H1 (cell line): ENCODE measurements at regions not wholly inside any gene's neighbourhood (a gene's known extent, or its start where the extent isn't known, plus 50 kb on each side); places are given as distances from the start of the nearest gene placed in this dataset.

Experiments
- CTCF ChIA-PET: fragments of 300-600 bp; sonication (Branson Sonifier 250); formaldehyde crosslinking; loops from one replicate; lab custom pipeline; 2021; ENCODE audit not compliant: partially characterized antibody; lab: Charles Lee
- POLR2A ChIA-PET: fragments of 300-600 bp; sonication (Branson Sonifier 250); formaldehyde crosslinking; loops from one replicate; lab custom pipeline; 2021; ENCODE audit warnings: inconsistent platforms; ENCODE audit not compliant: partially characterized antibody; lab: Charles Lee
- DNase-seq, 2 experiments: peaks; one replicate each; pipeline versions ENCODE4 v3.0.0 to v3.0.0-alpha.2; 2010 to 2022; ENCODE audit warnings: low spot score in 2 of 2, low read depth in 1 of 2, mixed read lengths in 1 of 2
- FAIRE-seq: peaks from 2 replicates; lab custom pipeline; 2011; peaks lifted over from hg19 to GRCh38; lab: Jason Lieb, UNC
- H2AFZ ChIP-seq: 2 replicates; pipeline ENCODE4 v1.8.1; 2012; ENCODE audit warnings: low read length, inconsistent platforms
- H2AK5ac ChIP-seq: 2 replicates; pipeline ENCODE4 v1.6.1; 2013; ENCODE audit warnings: low read depth, low read length
- H2BK120ac ChIP-seq: replicated peaks from 2 replicates; pipeline ENCODE3; 2013; ENCODE audit warnings: low read depth, low read length, inconsistent platforms
- H2BK12ac ChIP-seq: 2 replicates; pipeline ENCODE4 v1.6.1; 2013; ENCODE audit warnings: low read depth, low read length
- H2BK15ac ChIP-seq: 2 replicates; pipeline ENCODE4 v1.6.1; 2013; ENCODE audit warnings: low read length
- H2BK20ac ChIP-seq: 2 replicates; pipeline ENCODE4 v1.6.1; 2013; ENCODE audit warnings: low read length
- H2BK5ac ChIP-seq: 2 replicates; pipeline ENCODE4 v1.6.1; 2013; ENCODE audit warnings: low read depth, low read length
- H3K14ac ChIP-seq: 2 replicates; pipeline ENCODE4 v1.6.1; 2013; ENCODE audit warnings: inconsistent platforms; ENCODE audit not compliant: insufficient read length
- H3K18ac ChIP-seq: 2 replicates; pipeline ENCODE4 v1.6.1; 2013; ENCODE audit warnings: low read length; ENCODE audit errors: extremely low read depth
- H3K23ac ChIP-seq: 2 replicates; pipeline ENCODE4 v1.6.1; 2013; ENCODE audit warnings: inconsistent platforms; ENCODE audit not compliant: insufficient read length
- H3K23me2 ChIP-seq: 2 replicates; pipeline ENCODE4 v1.6.1; 2013; ENCODE audit warnings: low read depth, low read length
- H3K27ac ChIP-seq: 2 replicates; pipeline ENCODE4 v1.6.1; 2011; ENCODE audit warnings: low read depth, low read length, inconsistent platforms
- H3K27me3 ChIP-seq, 4 experiments: replicated peaks in 1 of 4; 1 replicate in 1 of 4; 2 replicates in 3 of 4; pipeline versions ENCODE4 v1.6.1 to v1.8.1; 2011 to 2013; ENCODE audit warnings: low read length in 3 of 4, mild to moderate bottlenecking in 3 of 4, inconsistent platforms in 2 of 4, mixed read lengths in 2 of 4, moderate library complexity in 1 of 4; ENCODE audit not compliant: control insufficient read depth in 3 of 4, insufficient read depth in 3 of 4; ENCODE audit errors: extremely low read depth in 1 of 4
- H3K36me3 ChIP-seq, 4 experiments: 2 replicates each; pipeline versions ENCODE4 v1.6.1 to v1.8.1; 2011 to 2013; ENCODE audit warnings: mild to moderate bottlenecking in 4 of 4, low read length in 3 of 4, moderate library complexity in 2 of 4, control low read depth in 1 of 4, inconsistent platforms in 1 of 4; ENCODE audit not compliant: insufficient read depth in 4 of 4, control insufficient read depth in 2 of 4
- H3K4ac ChIP-seq: replicated peaks from 2 replicates; pipeline ENCODE3; 2013; ENCODE audit warnings: low read length, low read depth, mixed read lengths, inconsistent platforms; ENCODE audit not compliant: insufficient read length
- H3K4me1 ChIP-seq, 4 experiments: replicated peaks in 1 of 4; 1 replicate in 1 of 4; 2 replicates in 3 of 4; pipeline versions ENCODE4 v1.6.1 to v1.8.1; 2011 to 2013; ENCODE audit warnings: low read length in 3 of 4, inconsistent platforms in 2 of 4, mixed read lengths in 1 of 4; ENCODE audit not compliant: insufficient read depth in 4 of 4, control insufficient read depth in 3 of 4
- H3K4me2 ChIP-seq, 2 experiments: 2 replicates each; pipeline versions ENCODE4 v1.6.1 to v1.8.1; 2011 to 2013; ENCODE audit warnings: low read depth in 2 of 2, low read length in 2 of 2, control low read depth in 1 of 2, inconsistent platforms in 1 of 2, mild to moderate bottlenecking in 1 of 2; ENCODE audit not compliant: insufficient read depth in 1 of 2
- H3K4me3 ChIP-seq, 4 experiments: fragments of 200-600, 300-600 bp in 1 of 4; sonication (generic), shearing (Covaris generic), sonication (Bioruptor Twin) in 1 of 4; 2 replicates each; pipeline versions ENCODE4 v1.5.1 to v1.8.1; 2011 to 2016; ENCODE audit warnings: low read length in 4 of 4, low read depth in 3 of 4, control low read depth in 2 of 4, inconsistent platforms in 2 of 4, mild to moderate bottlenecking in 2 of 4, mixed read lengths in 1 of 4, moderate library complexity in 1 of 4; ENCODE audit not compliant: insufficient read depth in 2 of 4; ENCODE audit errors: extremely low read depth in 1 of 4
- H3K56ac ChIP-seq: replicated peaks from 2 replicates; pipeline ENCODE3; 2013; ENCODE audit warnings: low read depth, mild to moderate bottlenecking, mixed read lengths, low read length, inconsistent platforms; ENCODE audit not compliant: insufficient read length
- H3K79me1 ChIP-seq: 2 replicates; pipeline ENCODE4 v1.6.1; 2013; ENCODE audit warnings: low read depth, low read length, control low read depth
- H3K79me2 ChIP-seq, 2 experiments: 2 replicates each; pipeline versions ENCODE4 v1.6.1 to v1.8.1; 2012 to 2013; ENCODE audit warnings: low read length in 2 of 2, mild to moderate bottlenecking in 2 of 2, inconsistent platforms in 1 of 2; ENCODE audit not compliant: insufficient read depth in 2 of 2, control insufficient read depth in 1 of 2
- H3K9ac ChIP-seq, 4 experiments: replicated peaks in 1 of 4; 1 replicate in 1 of 4; 2 replicates in 3 of 4; pipeline versions ENCODE4 v1.6.1 to v1.8.1; 2011 to 2013; ENCODE audit warnings: low read depth in 3 of 4, low read length in 3 of 4, control low read depth in 2 of 4, mild to moderate bottlenecking in 2 of 4, moderate library complexity in 2 of 4, inconsistent platforms in 1 of 4; ENCODE audit errors: extremely low read depth in 1 of 4
- H3K9me3 ChIP-seq, 2 experiments: 2 replicates each; pipeline versions ENCODE4 v1.6.1 to v1.8.1; 2012 to 2013; ENCODE audit warnings: mild to moderate bottlenecking in 2 of 2, moderate library complexity in 2 of 2, control low read depth in 1 of 2, inconsistent platforms in 1 of 2, low read depth in 1 of 2, low read length in 1 of 2, mixed read lengths in 1 of 2; ENCODE audit not compliant: insufficient read depth in 2 of 2
- H4K20me1 ChIP-seq, 2 experiments: replicated peaks in 1 of 2; 2 replicates each; pipeline versions ENCODE3 to v1.8.1; 2011 to 2013; ENCODE audit warnings: inconsistent platforms in 2 of 2, low read length in 2 of 2, mild to moderate bottlenecking in 1 of 2; ENCODE audit not compliant: insufficient read depth in 2 of 2, control insufficient read depth in 1 of 2
- H4K5ac ChIP-seq: 2 replicates; pipeline ENCODE4 v1.6.1; 2013; ENCODE audit warnings: low read length, low read depth, mixed read lengths, inconsistent platforms; ENCODE audit not compliant: insufficient read length
- H4K8ac ChIP-seq: 2 replicates; pipeline ENCODE4 v1.8.0; 2013; ENCODE audit warnings: mild to moderate bottlenecking, moderate library complexity, low read length, inconsistent platforms; ENCODE audit not compliant: insufficient read depth; ENCODE audit errors: extremely low read depth
- H4K91ac ChIP-seq: replicated peaks from 2 replicates; pipeline ENCODE3; 2013; ENCODE audit warnings: low read length, mixed read lengths, inconsistent platforms; ENCODE audit not compliant: insufficient read length
- BACH1 ChIP-seq: IDR thresholded peaks from 2 replicates; pipeline ENCODE4 v1.6.1; 2012; ENCODE audit warnings: low read length, improper control_type of control experiment
- BCL11A ChIP-seq, 2 experiments: IDR thresholded peaks; one replicate each; pipeline ENCODE4 v1.6.1; 2011; ENCODE audit warnings: low read depth in 2 of 2, low read length in 2 of 2, mild to moderate bottlenecking in 2 of 2
- BRCA1 ChIP-seq: IDR thresholded peaks from 2 replicates; pipeline ENCODE4 v1.6.1; 2012; ENCODE audit warnings: low read depth, low read length, improper control_type of control experiment
- CBX5 ChIP-seq: fragments of 300-800, 300-1000 bp; sonication (generic); IDR thresholded peaks from 2 replicates; pipeline ENCODE4 v1.7.1; 2016; ENCODE audit warnings: antibody characterized with exemption, low read length, low read depth
- CHD1 ChIP-seq: IDR thresholded peaks from 2 replicates; pipeline ENCODE4 v1.6.1; 2012; ENCODE audit warnings: low read depth, low read length, improper control_type of control experiment
- CHD2 ChIP-seq: IDR thresholded peaks from 2 replicates; pipeline ENCODE4 v1.6.1; 2012; ENCODE audit warnings: low read length, improper control_type of control experiment
- GTF2F1 ChIP-seq: IDR thresholded peaks from 2 replicates; pipeline ENCODE4 v1.6.1; 2012; ENCODE audit warnings: low read depth, low read length, improper control_type of control experiment, borderline replicate concordance
- MAX ChIP-seq: IDR thresholded peaks from 2 replicates; pipeline ENCODE4 v1.6.1; 2012; ENCODE audit warnings: inconsistent platforms
- RBBP5 ChIP-seq: IDR thresholded peaks from 2 replicates; pipeline ENCODE4 v1.7.1; 2012; ENCODE audit warnings: low read depth, mild to moderate bottlenecking, inconsistent platforms, low read length, moderate library complexity, borderline replicate concordance
- RFX5 ChIP-seq: IDR thresholded peaks from 2 replicates; pipeline ENCODE4 v1.6.1; 2011; ENCODE audit warnings: low read depth, low read length, improper control_type of control experiment, borderline replicate concordance
- TAF1 ChIP-seq: IDR thresholded peaks from 2 replicates; pipeline ENCODE4 v1.6.1; 2011; ENCODE audit warnings: mild to moderate bottlenecking, low read depth, low read length
- TAF7 ChIP-seq: optimal IDR thresholded peaks from 2 replicates; pipeline ENCODE3; 2011; ENCODE audit warnings: low read depth, mild to moderate bottlenecking, inconsistent platforms, low read length, moderate library complexity, borderline replicate concordance
- TCF12 ChIP-seq: IDR thresholded peaks from 2 replicates; pipeline ENCODE4 v1.6.1; 2011; ENCODE audit warnings: low read depth, mild to moderate bottlenecking, low read length
- YY1 ChIP-seq: IDR thresholded peaks from 2 replicates; pipeline ENCODE4 v1.6.1; 2011; ENCODE audit warnings: low read depth, mild to moderate bottlenecking, low read length
- WGBS, 2 experiments: shearing (Covaris generic) in 1 of 2; methylation state at CpG; one replicate each; pipeline versions ENCODE4 v1.1.6 to v1.1.7; 2013 to 2015; ENCODE audit warnings: low lambda C conversion rate in 2 of 2, mixed read lengths in 2 of 2, inconsistent platforms in 1 of 2, low coverage in 1 of 2, missing lambda C conversion rate in 1 of 2; ENCODE audit not compliant: insufficient replicate concordance in 2 of 2, insufficient coverage in 1 of 2, insufficient read length in 1 of 2; ENCODE audit errors: extremely low coverage in 1 of 2, missing lambda C conversion rate in 1 of 2; 5-methylcytosine and 5-hydroxymethylcytosine counted together
- TF ChIP-seq, protein P1 (sequence below): IDR thresholded peaks from 2 replicates; pipeline ENCODE4 v1.6.1; 2012; ENCODE audit warnings: inconsistent platforms

- Histone ChIP-seq H3K9ac (no peak overlapping the region), H3K14ac (no peak overlapping the region), H3K4me2 (no peak overlapping the region), H3K4me1 (peaks cover 0 to under 1% (median 0%) of the 10 kb centered on the region in 4 experiments; a peak in 1 of 7 replicates), H3K56ac (no peak overlapping the region), H3K23ac (no peak overlapping the region), H3K27ac (no peak overlapping the region), H2AFZ (no peak overlapping the region), H3K18ac (no peak overlapping the region), H3K4ac (no peak overlapping the region), H2BK12ac (no peak overlapping the region), H2BK20ac (no peak overlapping the region), H3K79me2 (no peaks in the 10 kb centered on the region), H3K23me2 (no peaks in the 10 kb centered on the region), H3K4me3 (no peak overlapping the region), H3K36me3 (no peaks in the 10 kb centered on the region), H4K20me1 (no peaks in the 10 kb centered on the region), H3K27me3 (no peaks in the 10 kb centered on the region), H4K5ac (no peak overlapping the region), H4K91ac (no peak overlapping the region), H3K79me1 (no peaks in the 10 kb centered on the region), H4K8ac (no peak overlapping the region), H2AK5ac (no peak overlapping the region), H2BK15ac (no peak overlapping the region), H2BK120ac (no peak overlapping the region), H3K9me3 (peaks cover 5% of the 10 kb centered on the region in 2 experiments; a peak in 2 of 4 replicates), H2BK5ac (no peak overlapping the region)
- FAIRE-seq (no peak), DNase-seq (no peak)
- 94% methylated on average over 10 of the region's 10 CpGs; no CpG with 5 or more reads in 1 of the 2 experiments for WGBS, 2 experiments
- ChIA-PET POLR2A (interaction anchor here (1.0 kb wide), 1 partner anchor 39 kb away, joined by 3 read pairs; no protein-coding TSS in a partner anchor), CTCF (interaction anchor here (0.6 to 3.6 kb wide), 8 partner anchors 9 to 317 kb away, joined by 3 to 16 read pairs (median 4); no protein-coding TSS in a partner anchor)
- TF ChIP-seq MAX (no peak), TAF1 (no peak), CHD1 (no peak), YY1 (no peak), RBBP5 (no peak), CHD2 (no peak), TAF7 (no peak), BRCA1 (no peak), BACH1 (no peak), CBX5 (no peak), RFX5 (no peak), BCL11A (IDR thresholded peaks at IDR 0.05; ENCODE audit: low read depth in 2 of 2, low read length in 2 of 2) (no peak), GTF2F1 (no peak), TCF12 (no peak)
- TF ChIP-seq, protein P1, sequence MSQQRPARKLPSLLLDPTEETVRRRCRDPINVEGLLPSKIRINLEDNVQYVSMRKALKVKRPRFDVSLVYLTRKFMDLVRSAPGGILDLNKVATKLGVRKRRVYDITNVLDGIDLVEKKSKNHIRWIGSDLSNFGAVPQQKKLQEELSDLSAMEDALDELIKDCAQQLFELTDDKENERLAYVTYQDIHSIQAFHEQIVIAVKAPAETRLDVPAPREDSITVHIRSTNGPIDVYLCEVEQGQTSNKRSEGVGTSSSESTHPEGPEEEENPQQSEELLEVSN = no peak
These were observed 139.0 kb upstream of the NCOR2 start for GRCh38 chr12:124706363-124706762.
